ENCODE measurements at regions not wholly inside any gene's neighbourhood (a gene's known extent, or its start where the extent isn't known, plus 50 kb on each side); places are given as distances from the start of the nearest gene placed in this dataset.

DNA sequence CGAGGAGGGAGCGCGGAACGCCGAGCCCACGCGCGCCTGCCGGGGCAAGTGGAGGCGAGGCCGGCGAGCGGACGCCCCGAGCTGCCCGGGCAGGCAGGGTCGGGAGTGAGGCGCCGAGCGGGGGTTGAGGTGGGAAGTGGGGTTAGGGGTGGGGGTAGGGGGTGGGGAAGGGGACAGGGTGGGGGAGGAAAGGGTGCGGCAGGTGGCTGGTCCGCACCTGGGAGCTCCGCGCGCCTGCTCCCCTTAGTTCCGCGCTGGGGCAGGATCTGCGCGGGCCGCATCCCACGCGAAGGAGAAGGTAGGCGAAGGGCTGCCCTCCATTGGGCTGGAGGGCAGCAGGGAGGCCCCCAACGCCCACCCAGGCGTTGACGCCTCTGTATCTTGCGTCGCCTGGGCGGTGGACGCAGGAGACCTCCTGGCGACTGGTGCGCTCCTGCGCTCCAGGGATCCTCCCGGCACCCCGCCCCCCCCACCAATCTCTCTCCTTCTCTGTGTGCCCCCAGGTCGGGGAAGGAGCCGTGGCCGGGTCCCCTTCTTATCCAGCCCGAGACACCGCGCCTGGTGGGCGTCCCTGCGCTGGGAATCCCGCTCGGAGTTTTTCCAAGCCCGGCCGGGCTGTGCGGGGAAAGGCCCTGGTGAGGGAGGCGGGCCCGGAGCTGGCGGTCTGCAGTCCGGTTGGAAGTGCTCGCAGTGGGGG, 51.3 kb upstream of the AMZ2 start:
- TF ChIP-seq SPI1 (IDR thresholded peaks at IDR 0.05; ENCODE audit: borderline replicate concordance, low read depth) (no peak), POLR2AphosphoS5 (IDR thresholded peaks at IDR 0.05; ENCODE audit: low read depth) (no peak), GABPA (IDR thresholded peaks at IDR 0.05; ENCODE audit: low read depth) (no peak)
- TF ChIP-seq, protein P1, sequence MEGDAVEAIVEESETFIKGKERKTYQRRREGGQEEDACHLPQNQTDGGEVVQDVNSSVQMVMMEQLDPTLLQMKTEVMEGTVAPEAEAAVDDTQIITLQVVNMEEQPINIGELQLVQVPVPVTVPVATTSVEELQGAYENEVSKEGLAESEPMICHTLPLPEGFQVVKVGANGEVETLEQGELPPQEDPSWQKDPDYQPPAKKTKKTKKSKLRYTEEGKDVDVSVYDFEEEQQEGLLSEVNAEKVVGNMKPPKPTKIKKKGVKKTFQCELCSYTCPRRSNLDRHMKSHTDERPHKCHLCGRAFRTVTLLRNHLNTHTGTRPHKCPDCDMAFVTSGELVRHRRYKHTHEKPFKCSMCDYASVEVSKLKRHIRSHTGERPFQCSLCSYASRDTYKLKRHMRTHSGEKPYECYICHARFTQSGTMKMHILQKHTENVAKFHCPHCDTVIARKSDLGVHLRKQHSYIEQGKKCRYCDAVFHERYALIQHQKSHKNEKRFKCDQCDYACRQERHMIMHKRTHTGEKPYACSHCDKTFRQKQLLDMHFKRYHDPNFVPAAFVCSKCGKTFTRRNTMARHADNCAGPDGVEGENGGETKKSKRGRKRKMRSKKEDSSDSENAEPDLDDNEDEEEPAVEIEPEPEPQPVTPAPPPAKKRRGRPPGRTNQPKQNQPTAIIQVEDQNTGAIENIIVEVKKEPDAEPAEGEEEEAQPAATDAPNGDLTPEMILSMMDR (IDR thresholded peaks at IDR 0.05; ENCODE audit: insufficient read depth, low read length), result no peak
- TF ChIP-seq, protein P2, sequence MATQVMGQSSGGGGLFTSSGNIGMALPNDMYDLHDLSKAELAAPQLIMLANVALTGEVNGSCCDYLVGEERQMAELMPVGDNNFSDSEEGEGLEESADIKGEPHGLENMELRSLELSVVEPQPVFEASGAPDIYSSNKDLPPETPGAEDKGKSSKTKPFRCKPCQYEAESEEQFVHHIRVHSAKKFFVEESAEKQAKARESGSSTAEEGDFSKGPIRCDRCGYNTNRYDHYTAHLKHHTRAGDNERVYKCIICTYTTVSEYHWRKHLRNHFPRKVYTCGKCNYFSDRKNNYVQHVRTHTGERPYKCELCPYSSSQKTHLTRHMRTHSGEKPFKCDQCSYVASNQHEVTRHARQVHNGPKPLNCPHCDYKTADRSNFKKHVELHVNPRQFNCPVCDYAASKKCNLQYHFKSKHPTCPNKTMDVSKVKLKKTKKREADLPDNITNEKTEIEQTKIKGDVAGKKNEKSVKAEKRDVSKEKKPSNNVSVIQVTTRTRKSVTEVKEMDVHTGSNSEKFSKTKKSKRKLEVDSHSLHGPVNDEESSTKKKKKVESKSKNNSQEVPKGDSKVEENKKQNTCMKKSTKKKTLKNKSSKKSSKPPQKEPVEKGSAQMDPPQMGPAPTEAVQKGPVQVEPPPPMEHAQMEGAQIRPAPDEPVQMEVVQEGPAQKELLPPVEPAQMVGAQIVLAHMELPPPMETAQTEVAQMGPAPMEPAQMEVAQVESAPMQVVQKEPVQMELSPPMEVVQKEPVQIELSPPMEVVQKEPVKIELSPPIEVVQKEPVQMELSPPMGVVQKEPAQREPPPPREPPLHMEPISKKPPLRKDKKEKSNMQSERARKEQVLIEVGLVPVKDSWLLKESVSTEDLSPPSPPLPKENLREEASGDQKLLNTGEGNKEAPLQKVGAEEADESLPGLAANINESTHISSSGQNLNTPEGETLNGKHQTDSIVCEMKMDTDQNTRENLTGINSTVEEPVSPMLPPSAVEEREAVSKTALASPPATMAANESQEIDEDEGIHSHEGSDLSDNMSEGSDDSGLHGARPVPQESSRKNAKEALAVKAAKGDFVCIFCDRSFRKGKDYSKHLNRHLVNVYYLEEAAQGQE (IDR thresholded peaks at IDR 0.05; ENCODE audit: insufficient replicate concordance, low read depth), result no peak
- Histone ChIP-seq H3K4me3 (replicated peaks; ENCODE audit: insufficient read depth, low read length) (peak overlapping the region; percentile 12; the same call in 1 of the 2 replicates), H3K27me3 (ENCODE audit: insufficient read depth, poor library complexity, severe bottlenecking) (peaks cover 57% of the 10 kb centered on the region), H3K27ac (replicated peaks) (no peak overlapping the region)
- DNase-seq (ENCODE audit: low read depth in 1 of 2, low spot score in 1 of 2), result no peak

DNA sequence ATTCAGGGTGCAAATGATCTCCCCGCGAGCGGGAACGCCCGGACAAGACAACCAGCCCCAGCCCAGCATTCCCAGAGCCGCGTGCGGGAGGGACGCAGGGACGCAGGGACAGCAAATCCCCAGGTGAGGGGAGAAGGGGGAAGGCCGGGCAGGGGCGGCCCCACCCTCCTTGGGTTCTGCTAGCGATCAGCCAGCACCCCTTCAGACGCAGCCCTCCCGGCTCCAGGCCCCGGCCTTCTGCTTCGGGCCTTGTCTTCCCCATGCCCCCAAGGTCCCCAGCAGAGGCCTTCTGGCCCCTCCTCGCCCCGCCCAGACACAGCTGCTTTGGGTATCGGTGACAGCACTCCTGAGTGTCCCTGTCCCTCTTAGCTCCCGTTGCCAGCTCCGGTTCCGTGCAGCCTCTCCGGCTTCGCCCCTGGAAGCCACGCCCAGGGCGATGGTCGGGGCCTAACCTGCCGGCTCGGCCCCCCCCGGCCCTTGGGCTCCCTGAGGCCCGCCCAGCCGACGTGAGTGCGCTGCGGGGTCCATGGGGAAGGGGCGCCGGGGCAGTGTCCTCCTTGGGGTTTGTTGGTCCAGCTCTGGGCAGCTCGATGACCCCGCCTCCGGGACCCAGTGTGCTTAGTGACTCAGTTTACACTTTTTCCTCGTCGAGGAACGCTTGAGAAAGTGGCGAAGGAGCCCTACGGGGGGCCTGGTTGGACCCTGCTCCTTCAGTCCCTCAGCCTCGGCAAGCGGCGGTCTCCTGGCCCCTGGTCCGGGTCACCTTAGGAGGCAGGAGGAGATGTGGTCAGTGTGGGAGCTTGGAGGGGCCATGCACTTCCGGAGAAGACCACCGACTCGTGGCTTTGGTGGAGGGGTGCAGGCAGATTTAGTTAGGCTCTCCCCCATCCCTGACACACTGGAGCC, 50.5 kb upstream of the AMZ2 start:
- Histone ChIP-seq H3K27ac (replicated peaks) (no peak overlapping the region), H3K27me3 (ENCODE audit: insufficient read depth, poor library complexity, severe bottlenecking) (peaks cover 63% of the 10 kb centered on the region), H3K4me3 (replicated peaks; ENCODE audit: insufficient read depth, low read length) (peak overlapping the region; percentile 12; the same call in 1 of the 2 replicates)
- TF ChIP-seq, protein P2 (IDR thresholded peaks at IDR 0.05; ENCODE audit: insufficient replicate concordance, low read depth), result no peak
- TF ChIP-seq GABPA (IDR thresholded peaks at IDR 0.05; ENCODE audit: low read depth) (no peak), POLR2AphosphoS5 (IDR thresholded peaks at IDR 0.05; ENCODE audit: low read depth) (no peak), SPI1 (IDR thresholded peaks at IDR 0.05; ENCODE audit: borderline replicate concordance, low read depth) (no peak)
- TF ChIP-seq, protein P1 (IDR thresholded peaks at IDR 0.05; ENCODE audit: insufficient read depth, low read length), result no peak
- DNase-seq (ENCODE audit: low read depth in 1 of 2, low spot score in 1 of 2), result no peak

DNA sequence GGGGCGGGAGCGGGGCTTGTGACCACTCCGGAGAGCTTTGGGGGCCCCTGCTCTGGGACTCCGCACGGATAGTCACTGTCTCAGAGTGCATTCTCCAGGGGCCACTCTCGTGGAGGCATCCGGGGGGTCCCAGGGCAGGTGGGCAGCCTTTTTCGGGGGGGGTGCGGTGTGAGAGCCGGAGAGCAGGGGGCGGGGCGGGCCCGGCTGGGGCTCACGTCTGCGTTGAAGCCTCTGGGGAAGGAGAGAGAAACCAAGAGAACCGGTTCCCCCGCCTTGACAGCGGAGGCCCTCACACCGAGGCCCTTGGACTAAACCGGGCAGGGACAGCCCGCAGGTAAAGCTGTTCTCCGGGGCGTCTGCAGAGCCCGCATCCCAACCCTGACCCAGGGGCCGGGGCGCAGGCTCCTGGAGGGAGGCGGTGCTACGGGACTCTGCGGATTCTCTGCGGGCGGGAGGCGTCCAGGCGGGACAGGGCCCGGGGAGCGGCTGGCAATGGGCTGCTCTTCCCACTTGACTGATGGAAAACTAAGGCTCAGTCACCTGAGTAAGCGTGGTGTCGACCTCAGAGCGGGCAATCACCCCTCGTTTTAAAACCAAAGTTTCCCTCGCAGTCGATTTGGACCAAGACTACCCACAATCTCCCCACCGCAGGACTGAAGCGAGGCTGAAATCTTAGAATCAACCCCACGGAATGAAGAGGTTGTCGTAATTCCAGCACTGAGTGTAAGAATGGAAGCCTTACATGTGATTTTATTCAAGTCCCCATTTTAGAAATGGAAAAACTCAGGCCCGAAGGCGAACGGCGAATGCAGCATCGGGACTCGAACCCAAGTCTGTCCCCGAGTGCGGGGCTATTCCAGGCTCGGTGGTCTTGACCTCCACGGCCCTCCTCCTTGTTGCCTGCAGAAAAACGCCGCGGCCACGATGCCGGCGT, 49.6 kb upstream of the AMZ2 start:
- H3K27me3 ChIP-seq (ENCODE audit: insufficient read depth, poor library complexity, severe bottlenecking), result peaks cover 63% of the 10 kb centered on the region
- DNase-seq (ENCODE audit: low read depth in 1 of 2, low spot score in 1 of 2), result no peak
- H3K27ac ChIP-seq (replicated peaks), result no peak overlapping the region
- TF ChIP-seq POLR2AphosphoS5 (IDR thresholded peaks at IDR 0.05; ENCODE audit: low read depth), result no peak
- TF ChIP-seq, protein P1 (IDR thresholded peaks at IDR 0.05; ENCODE audit: insufficient read depth, low read length), result no peak
- no peak for TF ChIP-seq GABPA (IDR thresholded peaks at IDR 0.05; ENCODE audit: low read depth)
- TF ChIP-seq SPI1 (IDR thresholded peaks at IDR 0.05; ENCODE audit: borderline replicate concordance, low read depth), result no peak
- TF ChIP-seq, protein P2 (IDR thresholded peaks at IDR 0.05; ENCODE audit: insufficient replicate concordance, low read depth), result no peak
- no peak overlapping the region for H3K4me3 ChIP-seq (replicated peaks; ENCODE audit: insufficient read depth, low read length)

Data from HL-60 (cell line).